HAP-1 (cell line): ENCODE measurements at regions not wholly inside any gene's neighbourhood (a gene's known extent, or its start where the extent isn't known, plus 50 kb on each side); places are given as distances from the start of the nearest gene placed in this dataset.

Experiments
- DNase-seq, 2 experiments: peaks; one replicate each; pipeline ENCODE4 v3.0.0-alpha.2; 2016 to 2020; ENCODE audit warnings: low spot score in 2 of 2
- H3K27me3 ChIP-seq: fragments of 250-450 bp; sonication (Bioruptor Pico); 2 replicates; pipeline ENCODE4 v1.5.1; 2020; ENCODE audit warnings: low read depth, mild to moderate bottlenecking, moderate library complexity
- H3K36me3 ChIP-seq: fragments of 250-450 bp; sonication (Bioruptor Pico); replicated peaks from 2 replicates; pipeline ENCODE4 v1.5.1; 2020; ENCODE audit warnings: mild to moderate bottlenecking
- H3K4me1 ChIP-seq: fragments of 250-450 bp; sonication (Bioruptor Pico); 2 replicates; pipeline ENCODE4 v1.5.1; 2020; ENCODE audit warnings: mild to moderate bottlenecking
- H3K4me3 ChIP-seq: fragments of 250-450 bp; sonication (Bioruptor Pico); 2 replicates; pipeline ENCODE4 v1.5.1; 2020; ENCODE audit warnings: mild to moderate bottlenecking, moderate library complexity
- H3K9me3 ChIP-seq: fragments of 250-450 bp; sonication (Bioruptor Pico); 2 replicates; pipeline ENCODE4 v1.5.1; 2020; ENCODE audit warnings: mild to moderate bottlenecking, moderate library complexity
- in situ Hi-C: fragments of 300-500 bp; cut with MboI; formaldehyde crosslinking; loops from 3 replicates; pipeline ENCODE4 v1.14.3; 2020; ENCODE audit warnings: low sequenced_read_pairs, inconsistent platforms, mixed read lengths

DNA sequence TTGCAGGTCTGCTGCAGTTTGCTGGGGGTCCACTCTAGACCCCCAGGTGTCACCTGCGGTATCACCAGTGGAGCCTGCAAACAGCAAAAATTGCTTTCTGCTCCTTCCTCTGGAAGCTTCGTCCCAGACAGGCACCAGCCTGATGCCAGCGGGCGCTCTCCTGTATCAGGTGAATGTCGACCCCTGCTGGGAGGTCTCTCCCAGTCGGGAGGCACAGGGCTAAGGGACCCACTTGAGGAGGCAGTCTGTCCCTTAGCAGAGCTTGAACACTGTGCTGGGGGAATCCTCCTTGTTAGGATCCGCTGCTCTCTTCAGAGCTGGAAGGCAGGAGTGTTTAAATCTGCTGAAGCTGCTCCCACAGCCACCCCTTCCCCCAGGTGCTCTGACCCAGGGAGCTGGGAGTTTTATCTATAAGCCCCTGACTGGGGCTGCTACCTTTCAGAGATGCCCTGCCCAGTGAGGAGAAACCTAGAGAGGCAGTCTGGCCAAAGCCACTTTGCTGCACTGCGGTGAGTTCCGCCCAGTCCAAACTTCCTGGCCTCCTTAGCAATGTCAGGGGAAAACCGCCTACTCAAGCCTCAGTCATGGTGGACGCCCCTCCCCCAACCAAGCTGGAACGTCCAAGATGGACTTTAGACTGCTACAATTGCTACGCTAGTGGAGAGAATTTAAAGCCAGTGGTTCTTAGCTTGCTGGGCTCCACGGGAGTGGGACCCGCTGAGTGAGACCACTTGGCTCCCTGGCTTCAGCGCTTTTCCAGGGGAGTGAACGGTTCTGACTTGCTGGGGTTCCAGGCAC, 652.5 kb downstream of the KCNJ3 start:
- Histone ChIP-seq H3K4me3 (no peak overlapping the region), H3K36me3 (no peaks in the 10 kb centered on the region), H3K4me1 (no peaks in the 10 kb centered on the region), H3K9me3 (no peaks in the 10 kb centered on the region), H3K27me3 (no peaks in the 10 kb centered on the region)
- in situ Hi-C loops: no loop called here
- DNase-seq: no peak

DNA sequence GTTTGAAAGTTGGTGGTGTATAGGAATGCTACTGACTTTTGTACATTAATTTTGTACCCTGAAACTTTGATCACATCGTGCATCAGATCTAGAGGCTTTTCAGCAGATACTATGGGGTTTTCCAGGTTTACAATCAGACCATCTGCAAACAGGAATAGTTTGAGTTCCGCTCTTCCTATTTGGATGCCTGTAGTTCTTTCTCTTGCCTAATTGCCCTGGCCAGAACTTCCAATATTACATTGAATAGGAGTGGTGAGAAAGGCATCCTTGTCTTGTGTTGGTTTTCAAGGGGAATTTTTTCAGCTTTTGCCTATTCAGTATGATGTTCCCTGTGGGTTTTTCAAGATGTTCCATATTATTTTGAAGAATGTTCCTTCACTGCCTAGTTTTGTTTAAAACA, 633.5 kb downstream of the KCNJ3 start:
- Histone ChIP-seq H3K27me3 (peaks cover 2% of the 10 kb centered on the region; the same call in 1 of the 2 replicates), H3K36me3 (no peaks in the 10 kb centered on the region), H3K4me3 (no peak overlapping the region), H3K4me1 (no peaks in the 10 kb centered on the region), H3K9me3 (no peaks in the 10 kb centered on the region)
- no peak for DNase-seq
- in situ Hi-C loops: no loop called here

DNA sequence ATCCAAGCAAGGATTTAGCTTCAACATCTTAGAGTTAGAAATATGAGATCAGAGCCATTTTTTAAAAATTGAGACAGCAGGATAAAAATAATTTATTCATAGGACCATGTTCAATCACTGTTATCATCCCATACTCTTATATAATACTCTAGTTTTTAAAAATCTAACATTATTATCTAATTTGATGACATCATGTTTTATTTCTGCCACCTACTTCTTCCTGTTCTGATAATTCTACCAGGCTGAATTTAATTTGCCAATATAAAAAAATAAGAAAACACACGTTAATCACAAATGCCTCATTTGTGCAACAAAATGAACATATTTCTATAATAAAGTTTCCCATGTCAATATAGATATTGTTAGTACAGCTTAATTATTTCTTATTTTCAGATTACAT, 621.7 kb downstream of the KCNJ3 start:
- DNase-seq: no peak
- Histone ChIP-seq H3K4me3 (no peak overlapping the region), H3K4me1 (no peaks in the 10 kb centered on the region), H3K27me3 (no peaks in the 10 kb centered on the region), H3K36me3 (no peaks in the 10 kb centered on the region), H3K9me3 (no peaks in the 10 kb centered on the region)
- in situ Hi-C loops: loop anchor here (25.0 kb wide), 1 partner anchor 883 kb away; no protein-coding TSS in a partner anchor

DNA sequence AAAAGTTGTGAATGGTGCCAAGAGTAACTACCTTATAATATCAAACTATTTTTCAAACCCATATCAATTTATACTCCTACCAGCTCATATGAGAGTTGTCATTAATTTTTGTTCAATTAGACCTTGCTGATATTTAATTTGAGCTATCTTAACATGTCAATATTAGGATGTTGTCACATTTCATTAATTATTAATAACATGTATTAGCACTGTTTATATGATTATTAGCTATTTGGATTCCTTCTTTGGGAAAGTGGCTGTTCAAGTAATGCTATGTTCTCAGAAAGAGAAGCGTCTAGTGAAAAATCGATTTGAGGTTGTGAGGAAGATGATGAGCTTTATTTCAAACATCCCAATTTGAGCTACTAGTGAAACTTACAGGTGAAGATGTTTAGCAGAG, 620.2 kb downstream of the KCNJ3 start:
- DNase-seq: no peak
- Histone ChIP-seq H3K27me3 (no peaks in the 10 kb centered on the region), H3K36me3 (no peaks in the 10 kb centered on the region), H3K4me1 (no peaks in the 10 kb centered on the region), H3K4me3 (no peak overlapping the region), H3K9me3 (no peaks in the 10 kb centered on the region)
- in situ Hi-C loops: loop anchor here (25.0 kb wide), 1 partner anchor 881 kb away; no protein-coding TSS in a partner anchor

DNA sequence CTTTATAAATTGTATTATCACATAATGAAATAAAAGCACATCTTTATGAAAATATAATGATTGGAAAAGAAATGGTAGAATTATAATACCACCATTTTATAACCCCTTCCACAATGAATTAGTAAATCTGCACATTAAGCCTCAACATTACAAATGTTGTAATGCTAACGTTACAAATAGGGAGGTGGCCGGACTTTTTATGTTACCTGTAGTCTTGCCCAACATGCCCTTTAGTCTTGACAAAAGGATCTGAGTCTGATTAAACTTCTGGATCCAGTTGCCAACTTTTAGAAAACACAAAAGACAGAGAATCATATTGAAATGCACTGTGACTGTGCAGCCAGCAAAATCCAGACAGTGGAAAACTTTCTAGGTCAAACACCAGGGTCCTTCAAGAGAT, 617.3 kb downstream of the KCNJ3 start:
- no peak overlapping the region for H3K4me3 ChIP-seq
- H3K9me3 ChIP-seq: no peaks in the 10 kb centered on the region
- DNase-seq: no peak
- no peaks in the 10 kb centered on the region for H3K27me3 ChIP-seq
- in situ Hi-C loops: loop anchor here (25.0 kb wide), 1 partner anchor 878 kb away; no protein-coding TSS in a partner anchor
- no peaks in the 10 kb centered on the region for H3K36me3 ChIP-seq
- no peaks in the 10 kb centered on the region for H3K4me1 ChIP-seq

DNA sequence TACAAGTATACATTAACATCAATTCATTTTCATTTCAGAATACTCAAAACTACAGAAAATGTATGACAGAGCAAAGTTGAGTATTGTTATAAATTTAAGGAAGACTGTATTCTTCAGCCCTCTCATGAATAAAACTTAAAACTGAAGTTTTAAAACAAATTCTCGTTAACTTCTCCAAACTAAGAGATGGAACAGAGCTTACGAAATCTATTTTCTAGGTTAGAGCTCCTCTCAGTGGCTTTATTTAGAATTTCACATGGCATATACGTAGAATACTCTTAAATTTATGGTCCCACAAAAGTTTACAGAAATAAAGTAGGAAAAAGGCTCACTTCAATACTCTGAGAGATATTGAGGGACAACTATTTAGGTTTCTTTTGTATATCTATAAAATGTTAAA, 612.1 kb downstream of the KCNJ3 start:
- H3K36me3 ChIP-seq: no peaks in the 10 kb centered on the region
- in situ Hi-C loops: loop anchor here (25.0 kb wide), 1 partner anchor 873 kb away; no protein-coding TSS in a partner anchor
- H3K9me3 ChIP-seq: no peaks in the 10 kb centered on the region
- H3K27me3 ChIP-seq: no peaks in the 10 kb centered on the region
- peak in 1 of 2 experiments; percentile 59 for DNase-seq
- no peak overlapping the region for H3K4me3 ChIP-seq
- H3K4me1 ChIP-seq: no peaks in the 10 kb centered on the region

DNA sequence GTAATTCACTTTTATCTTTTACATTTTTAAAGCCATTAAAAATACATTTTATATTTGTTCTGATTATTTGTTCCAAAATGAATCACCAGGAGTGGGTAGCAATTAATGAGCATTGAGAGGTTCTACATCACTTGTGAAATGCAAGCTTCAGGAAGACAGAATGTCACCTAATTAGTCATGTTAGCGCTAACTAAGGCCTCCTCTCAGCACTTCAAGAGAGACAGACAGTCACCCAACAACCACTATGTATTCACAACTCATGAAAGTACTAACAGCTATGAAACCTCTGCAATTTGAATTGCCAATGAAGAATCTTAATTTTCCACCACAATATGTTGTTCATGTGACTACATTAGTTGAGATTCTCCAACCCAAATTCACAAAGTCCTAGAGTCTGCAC, 611.0 kb downstream of the KCNJ3 start:
- no peaks in the 10 kb centered on the region for H3K36me3 ChIP-seq
- H3K4me1 ChIP-seq: no peaks in the 10 kb centered on the region
- in situ Hi-C loops: loop anchor here (25.0 kb wide), 1 partner anchor 872 kb away; no protein-coding TSS in a partner anchor
- no peaks in the 10 kb centered on the region for H3K27me3 ChIP-seq
- no peaks in the 10 kb centered on the region for H3K9me3 ChIP-seq
- no peak overlapping the region for H3K4me3 ChIP-seq
- DNase-seq: no peak

DNA sequence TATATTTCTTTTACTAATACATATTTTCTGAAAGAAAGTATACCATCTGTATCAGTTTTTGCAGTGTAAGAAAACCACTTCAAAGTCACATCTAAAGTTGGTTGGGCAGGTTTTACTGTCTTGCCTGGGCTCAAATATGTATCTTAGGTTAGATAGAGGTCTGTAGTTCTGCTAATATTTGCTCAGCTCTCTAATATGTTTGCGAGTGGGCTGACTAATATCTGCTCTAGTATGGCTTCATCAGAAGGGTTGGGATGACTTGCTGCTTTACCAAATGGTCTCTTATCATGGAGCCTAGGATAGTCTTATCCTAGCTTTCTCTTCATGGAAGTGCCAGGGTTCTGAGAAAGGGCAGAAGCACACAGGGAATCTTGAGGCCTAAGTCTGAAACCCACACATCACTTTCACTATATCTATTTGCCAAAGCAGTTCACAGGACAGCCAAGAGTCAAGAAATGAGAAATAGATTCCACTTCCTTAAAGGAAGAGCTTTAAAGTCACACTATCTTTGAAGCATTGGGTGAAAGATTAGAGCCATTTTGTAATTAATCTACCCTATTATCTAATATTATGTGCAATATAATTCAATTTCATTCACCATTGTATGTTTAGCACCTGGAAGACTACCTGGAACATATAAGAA, 610.0 kb downstream of the KCNJ3 start:
- in situ Hi-C loops: loop anchor here (25.0 kb wide), 1 partner anchor 871 kb away; no protein-coding TSS in a partner anchor
- Histone ChIP-seq H3K9me3 (no peaks in the 10 kb centered on the region), H3K4me1 (no peaks in the 10 kb centered on the region), H3K36me3 (no peaks in the 10 kb centered on the region), H3K27me3 (no peaks in the 10 kb centered on the region), H3K4me3 (no peak overlapping the region)
- no peak for DNase-seq

DNA sequence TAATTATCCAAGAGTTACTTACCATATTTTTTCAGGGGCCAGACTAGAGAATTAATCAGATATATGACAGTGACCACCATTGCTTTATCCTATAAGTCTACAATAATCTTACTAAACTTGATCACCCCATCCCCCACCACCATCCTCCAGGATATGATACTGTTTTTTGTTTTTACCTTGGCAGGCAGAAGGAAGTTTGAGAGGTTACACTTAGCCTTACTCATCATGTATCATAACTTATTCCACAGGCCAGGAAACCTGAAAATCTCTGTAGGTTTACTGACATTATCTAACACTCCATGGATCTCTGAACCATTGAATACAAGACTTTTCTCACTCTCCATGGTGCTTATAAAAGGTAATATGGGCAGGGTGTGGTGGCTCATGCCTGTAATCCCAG, 602.7 kb downstream of the KCNJ3 start:
- DNase-seq: no peak
- Histone ChIP-seq H3K4me1 (no peaks in the 10 kb centered on the region), H3K36me3 (no peaks in the 10 kb centered on the region), H3K27me3 (no peaks in the 10 kb centered on the region), H3K4me3 (no peak overlapping the region), H3K9me3 (no peaks in the 10 kb centered on the region)
- in situ Hi-C loops: loop anchor here (25.0 kb wide), 1 partner anchor 864 kb away; no protein-coding TSS in a partner anchor

DNA sequence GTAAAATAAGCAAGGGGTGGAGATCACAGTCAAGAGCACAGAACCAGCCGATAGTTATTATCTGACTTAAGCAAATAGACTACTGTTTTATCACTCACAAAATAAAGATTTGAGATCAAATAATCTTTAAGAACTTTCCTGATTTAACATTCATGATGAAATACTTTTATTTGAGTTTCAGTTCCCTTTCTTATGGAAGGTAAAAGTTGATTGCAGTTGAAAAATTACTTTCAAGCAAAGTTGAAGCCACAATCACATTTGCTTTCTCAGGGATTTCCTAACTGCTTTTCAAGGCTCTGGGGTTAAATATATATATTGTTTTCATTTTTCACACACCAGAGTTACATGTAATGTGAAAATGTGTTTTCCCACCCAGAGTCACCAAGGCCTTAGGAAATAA, 599.5 kb downstream of the KCNJ3 start:
- Histone ChIP-seq H3K4me1 (no peaks in the 10 kb centered on the region), H3K27me3 (no peaks in the 10 kb centered on the region), H3K9me3 (no peaks in the 10 kb centered on the region), H3K36me3 (no peaks in the 10 kb centered on the region), H3K4me3 (no peak overlapping the region)
- no peak for DNase-seq
- in situ Hi-C loops: no loop called here

DNA sequence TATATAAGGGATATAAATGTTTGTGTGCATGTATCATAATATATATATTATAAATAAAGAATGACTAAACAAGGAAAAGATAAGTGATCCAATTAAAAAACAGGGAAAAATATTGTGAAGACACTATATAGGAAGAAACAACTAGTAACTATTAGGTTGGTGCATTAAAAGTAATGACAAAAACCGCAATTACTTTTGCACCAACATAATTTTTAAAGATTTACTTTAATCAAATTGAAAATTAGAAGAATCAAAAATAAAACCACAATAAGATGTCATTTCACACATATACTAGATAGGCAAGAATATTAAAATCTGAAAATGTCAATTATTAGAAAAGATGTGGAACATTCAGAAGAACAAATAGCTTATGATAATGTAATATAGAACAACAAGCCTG, 595.9 kb downstream of the KCNJ3 start:
- no peak overlapping the region for H3K4me3 ChIP-seq
- in situ Hi-C loops: no loop called here
- no peaks in the 10 kb centered on the region for H3K27me3 ChIP-seq
- no peak for DNase-seq
- no peaks in the 10 kb centered on the region for H3K36me3 ChIP-seq
- no peaks in the 10 kb centered on the region for H3K4me1 ChIP-seq
- H3K9me3 ChIP-seq: no peaks in the 10 kb centered on the region

DNA sequence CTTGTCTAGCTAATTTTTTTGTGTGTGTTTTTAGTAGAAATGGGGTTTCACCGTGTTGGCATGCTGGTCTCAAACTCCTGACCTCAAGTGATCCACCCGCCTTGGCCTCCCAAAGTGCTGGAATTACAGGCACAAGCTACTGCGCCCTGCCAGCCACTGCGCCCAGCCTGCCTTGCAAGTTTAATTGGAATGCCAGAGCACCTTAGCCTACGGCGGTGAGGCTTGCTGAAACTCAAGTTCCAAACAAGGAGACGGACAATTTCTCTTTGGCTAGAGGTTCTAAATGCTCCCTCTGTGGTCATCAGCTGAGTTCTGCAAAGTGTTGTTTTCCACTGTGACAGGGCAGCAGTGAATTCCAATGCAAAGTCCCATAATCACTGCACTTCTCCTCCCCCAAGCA, 583.4 kb downstream of the KCNJ3 start:
- no peak overlapping the region for H3K4me3 ChIP-seq
- H3K36me3 ChIP-seq: no peaks in the 10 kb centered on the region
- DNase-seq: no peak
- H3K4me1 ChIP-seq: peaks cover 16% of the 10 kb centered on the region
- in situ Hi-C loops: no loop called here
- no peaks in the 10 kb centered on the region for H3K27me3 ChIP-seq
- H3K9me3 ChIP-seq: no peaks in the 10 kb centered on the region

DNA sequence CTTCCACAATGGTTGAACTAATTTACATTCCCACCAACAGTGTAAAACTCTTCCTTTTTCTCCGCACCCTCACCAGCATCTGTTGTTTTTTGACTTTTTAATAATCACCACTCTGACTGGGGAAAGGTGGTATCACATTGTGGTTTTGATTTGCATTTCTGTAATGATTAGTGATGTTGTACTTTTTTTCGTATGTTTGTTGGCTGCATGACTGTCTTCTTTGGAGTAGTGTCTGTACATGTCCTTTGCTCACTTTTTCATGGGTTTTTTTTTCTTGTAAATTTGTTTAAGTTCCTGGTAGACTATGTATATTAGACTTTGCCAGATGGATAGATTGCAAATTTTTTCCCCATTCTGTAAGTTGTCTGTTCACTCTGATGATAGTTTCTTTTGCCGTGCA, 574.8 kb downstream of the KCNJ3 start:
- Histone ChIP-seq H3K9me3 (no peaks in the 10 kb centered on the region), H3K36me3 (no peaks in the 10 kb centered on the region), H3K4me1 (no peaks in the 10 kb centered on the region), H3K27me3 (no peaks in the 10 kb centered on the region), H3K4me3 (no peak overlapping the region)
- in situ Hi-C loops: no loop called here
- no peak for DNase-seq

DNA sequence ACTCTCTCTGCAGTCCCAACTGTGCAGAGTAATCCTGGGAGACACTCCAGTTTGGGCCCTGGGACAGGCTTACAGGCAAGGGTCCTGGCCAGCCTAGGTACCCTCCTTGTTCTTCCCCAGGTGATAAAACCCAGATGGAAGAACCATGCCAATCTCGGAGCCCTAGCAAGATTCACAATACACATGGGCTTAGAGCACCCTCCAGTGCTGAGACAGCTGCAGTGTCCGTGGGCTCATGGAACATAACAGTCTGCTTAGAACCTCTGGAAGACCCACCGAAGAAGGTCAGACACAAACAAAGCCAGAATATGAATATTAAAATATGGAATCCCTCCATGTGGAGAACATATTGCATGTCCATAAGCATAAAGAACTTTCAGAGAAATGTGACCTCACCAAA, 568.1 kb downstream of the KCNJ3 start:
- Histone ChIP-seq H3K27me3 (no peaks in the 10 kb centered on the region), H3K4me3 (no peak overlapping the region), H3K4me1 (no peaks in the 10 kb centered on the region), H3K9me3 (no peaks in the 10 kb centered on the region), H3K36me3 (no peaks in the 10 kb centered on the region)
- no peak for DNase-seq
- in situ Hi-C loops: no loop called here
